ENCODE measurements at regions not wholly inside any gene's neighbourhood (a gene's known extent, or its start where the extent isn't known, plus 50 kb on each side); places are given as distances from the start of the nearest gene placed in this dataset.

GRCh38 chr9:28234133-28234893 is 661.0 kb upstream of the C9orf72 start:
- DNase-seq = no peak

- DNase-seq = no peak
These were observed 661.6 kb upstream of the C9orf72 start for GRCh38 chr9:28234894-28235277.

DNA sequence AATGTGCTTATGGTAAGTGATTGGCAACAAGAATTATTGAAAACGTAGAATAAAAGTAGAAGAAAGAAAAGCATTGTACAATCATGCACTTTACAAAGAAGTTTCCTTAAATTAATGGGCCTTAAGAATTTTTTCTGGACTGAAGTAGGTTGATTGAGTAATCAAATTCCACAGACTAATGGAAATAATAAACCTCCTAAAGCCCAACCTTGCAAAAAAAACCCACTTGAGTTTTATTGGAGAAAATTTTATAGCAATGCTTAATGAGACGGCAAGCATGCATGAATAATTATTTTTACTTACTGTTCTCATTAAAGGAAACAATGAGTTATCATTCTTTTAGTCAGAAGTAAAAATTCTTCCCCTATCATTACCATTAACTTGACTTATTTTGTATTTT is 676.1 kb upstream of the C9orf72 start:
- no peak for DNase-seq

- no peak for DNase-seq
These were observed 681.9 kb upstream of the C9orf72 start for GRCh38 chr9:28255174-28255573.

DNA sequence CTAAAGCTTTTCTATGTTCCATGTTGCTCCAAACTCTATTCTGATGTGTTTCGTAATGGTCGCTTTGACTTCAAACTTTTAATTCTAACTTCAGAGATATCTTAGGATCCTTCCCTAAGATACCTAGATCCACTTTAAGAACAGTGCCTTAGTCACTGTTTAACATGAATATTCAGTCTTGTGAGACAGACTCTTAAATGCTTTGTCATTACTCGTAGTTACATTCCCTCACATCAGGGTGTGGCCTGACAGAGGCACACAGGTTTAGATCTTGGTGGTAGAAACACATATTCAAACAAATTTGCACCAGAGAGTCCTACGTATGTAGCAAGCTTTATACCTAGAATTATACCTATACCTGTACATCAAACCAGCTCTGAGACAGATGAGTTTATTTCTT is 687.0 kb upstream of the C9orf72 start:
- no peak for DNase-seq

GRCh38 chr9:28264368-28264767 is 691.1 kb upstream of the C9orf72 start:
- no peak for DNase-seq

- no peak for DNase-seq
These were observed 694.1 kb upstream of the C9orf72 start for GRCh38 chr9:28267351-28267750.

- no peak for DNase-seq
These were observed 696.9 kb upstream of the C9orf72 start for GRCh38 chr9:28270156-28270555.

DNA sequence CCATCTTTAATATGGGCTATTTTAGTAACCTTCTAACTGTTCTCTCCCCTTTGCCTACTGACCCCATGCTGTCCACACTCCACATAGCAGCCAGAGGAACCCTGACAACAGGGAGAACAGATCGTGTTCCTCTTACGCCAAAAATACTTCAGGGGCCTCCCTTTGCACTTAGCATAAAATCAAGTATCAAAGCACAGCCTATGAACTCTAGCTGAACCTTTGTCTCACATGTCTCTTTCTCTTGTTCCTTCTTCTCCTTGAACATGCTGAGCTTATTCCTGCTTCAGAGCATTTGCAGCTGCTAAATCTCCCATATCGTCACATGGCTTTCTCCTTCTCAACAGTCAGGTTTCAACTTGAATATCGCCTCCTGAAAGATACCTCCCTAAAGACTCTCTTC is 698.8 kb upstream of the C9orf72 start:
- DNase-seq = no peak

DNA sequence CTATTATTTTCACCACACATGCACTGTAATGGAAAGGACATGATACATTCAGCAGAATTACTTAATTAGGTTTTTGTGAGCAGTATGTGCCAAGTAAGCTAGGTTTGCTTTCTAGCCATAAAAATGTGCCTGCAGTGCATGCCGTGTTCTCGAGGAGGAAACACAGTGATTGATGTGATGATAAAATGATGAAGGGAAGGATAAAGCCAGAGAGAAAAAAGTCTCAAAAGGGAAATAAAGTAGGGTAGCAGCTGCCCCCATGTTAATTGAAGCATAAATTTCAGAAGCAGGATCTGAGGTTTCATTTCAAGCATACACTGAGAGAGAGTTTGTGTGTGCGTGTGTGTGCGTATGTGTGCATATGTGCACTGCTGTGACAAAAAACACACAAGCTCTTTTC is 714.2 kb upstream of the C9orf72 start:
- DNase-seq = no peak

GRCh38 chr9:28289746-28290145 is 716.5 kb upstream of the C9orf72 start:
- no peak for DNase-seq

DNA sequence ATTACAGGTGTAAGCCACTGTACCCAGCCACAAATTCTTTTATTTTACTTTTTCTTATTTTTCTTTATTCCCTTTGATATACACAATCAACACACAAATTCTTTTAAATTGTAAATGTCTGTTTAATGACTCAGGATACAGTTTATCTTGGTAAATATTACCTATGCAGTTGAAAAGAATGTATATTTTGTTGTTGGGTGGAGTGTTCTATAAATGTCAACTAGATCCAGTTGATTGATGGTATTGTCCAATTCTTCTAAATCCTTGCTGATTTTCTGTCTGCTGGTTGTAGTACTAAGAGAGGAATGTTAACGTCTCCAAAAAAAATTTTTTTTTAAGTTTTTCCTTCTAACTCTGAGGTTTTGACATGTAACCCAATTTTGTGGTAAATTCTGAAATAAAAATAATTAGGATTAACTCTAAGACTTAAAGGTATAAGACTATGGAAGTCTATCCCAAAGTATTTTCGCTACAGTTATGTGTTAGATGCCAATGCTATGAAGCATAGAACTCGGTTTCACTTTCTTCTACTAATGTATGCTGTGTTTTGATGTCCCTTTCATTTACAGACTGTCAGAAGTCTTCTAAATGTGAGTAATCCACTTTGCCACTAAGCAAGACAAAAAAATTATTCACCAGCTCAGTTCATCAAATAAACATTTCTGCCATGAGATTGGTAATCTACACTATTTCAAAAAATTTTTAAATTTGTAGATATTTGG is 720.2 kb upstream of the C9orf72 start:
- DNase-seq = no peak

GRCh38 chr9:28301281-28301680 is 728.0 kb upstream of the C9orf72 start:
- DNase-seq = no peak

DNA sequence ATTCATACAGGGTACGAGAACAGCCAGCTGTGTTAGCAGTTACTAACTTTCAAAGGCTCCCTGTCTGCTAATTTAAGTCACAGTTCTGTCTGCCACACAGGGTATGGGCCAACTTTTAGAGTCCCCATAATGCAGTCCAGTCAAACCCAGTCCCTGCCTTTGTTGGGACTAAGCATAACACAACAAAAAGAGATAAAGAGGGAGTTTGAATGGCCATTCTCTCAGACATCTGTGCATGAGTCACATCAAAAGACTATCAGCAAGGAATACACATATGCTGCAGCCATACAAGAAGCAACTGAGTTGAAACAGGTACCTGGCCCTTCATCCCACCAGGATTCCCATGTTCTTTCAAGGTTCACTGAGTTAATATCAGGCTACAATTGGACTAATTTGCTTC is 744.5 kb upstream of the C9orf72 start:
- no peak for DNase-seq

GRCh38 chr9:28318515-28318914 is 745.2 kb upstream of the C9orf72 start:
- DNase-seq = no peak

DNA sequence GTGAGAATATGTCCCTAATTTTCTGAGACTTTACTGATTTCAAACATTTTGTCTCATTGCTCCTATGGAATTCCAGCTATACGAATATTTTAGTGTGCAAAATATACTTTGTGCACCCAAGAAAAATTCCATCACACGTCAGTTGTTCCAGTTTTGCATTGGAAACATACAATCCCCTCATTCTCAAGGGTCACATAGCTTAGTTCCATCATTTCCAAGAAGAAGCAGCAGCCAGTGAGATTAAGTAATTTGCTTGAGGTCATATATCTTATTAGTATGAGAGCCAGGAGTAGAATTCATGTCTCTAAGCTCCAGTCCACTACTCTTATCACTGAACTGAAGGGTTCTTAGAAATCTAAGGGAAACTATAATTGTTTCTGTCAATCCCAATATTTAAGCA is 746.7 kb upstream of the C9orf72 start:
- no peak for DNase-seq

- no peak for DNase-seq
These were observed 747.3 kb upstream of the C9orf72 start for GRCh38 chr9:28320616-28321015.

GRCh38 chr9:28329323-28329722 is 756.0 kb upstream of the C9orf72 start:
- no peak for DNase-seq

GRCh38 chr9:28332648-28333047 is 759.4 kb upstream of the C9orf72 start:
- DNase-seq = no peak

- DNase-seq = no peak
These were observed 768.6 kb upstream of the C9orf72 start for GRCh38 chr9:28341913-28342312.

DNA sequence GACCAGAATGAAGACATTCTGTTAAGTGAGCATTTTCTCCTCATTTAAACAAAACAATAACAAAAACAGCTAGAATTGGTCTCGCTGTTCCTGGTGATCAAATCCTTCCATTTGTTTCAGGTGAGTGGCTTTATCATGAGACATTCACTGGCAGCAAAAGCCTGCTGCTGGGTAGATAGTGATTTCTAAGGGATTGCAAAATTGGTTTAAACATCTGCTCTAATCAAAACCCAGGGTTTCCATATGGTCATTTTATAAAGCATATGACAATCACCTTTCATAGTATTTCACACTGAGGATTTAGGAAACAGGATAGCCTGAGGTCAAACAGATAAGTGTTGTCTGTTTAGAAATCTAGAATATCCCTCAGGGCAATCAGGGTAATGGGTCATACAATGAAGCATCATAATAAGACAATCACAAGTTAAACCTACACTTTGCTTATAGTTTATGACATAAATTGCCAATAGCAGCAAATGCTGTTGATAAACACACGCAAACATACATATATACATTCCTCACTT is 769.6 kb upstream of the C9orf72 start:
- no peak for DNase-seq

DNA sequence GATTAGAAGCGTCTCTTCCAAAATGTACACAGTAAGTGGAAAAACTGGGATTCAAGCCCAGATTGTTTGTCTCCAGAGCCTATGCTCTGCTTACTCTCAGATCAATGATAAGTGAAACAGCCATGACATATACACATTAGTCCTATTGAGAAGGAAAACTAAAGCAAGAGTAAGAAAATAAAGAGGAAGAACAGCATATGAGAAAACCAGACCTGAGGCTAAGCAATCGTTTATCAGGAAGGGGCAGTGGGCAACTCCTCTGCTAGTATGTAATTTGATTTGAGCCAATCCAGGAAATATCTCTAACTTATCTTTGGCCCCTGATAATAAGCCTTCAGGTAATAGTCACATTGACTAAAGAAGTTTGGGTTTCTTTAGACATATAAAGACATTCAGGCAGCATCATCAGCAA is 789.9 kb upstream of the C9orf72 start:
- no peak for DNase-seq

- DNase-seq = no peak
These were observed 791.8 kb upstream of the C9orf72 start for GRCh38 chr9:28365020-28365640.

GRCh38 chr9:28365728-28366127 is 792.4 kb upstream of the C9orf72 start:
- no peak for DNase-seq
